Natural killer cell (primary cell): ENCODE measurements at regions not wholly inside any gene's neighbourhood (a gene's known extent, or its start where the extent isn't known, plus 50 kb on each side); places are given as distances from the start of the nearest gene placed in this dataset.
"Not testable (repeated sequence)": the region's sequence is repeated elsewhere in the genome, so short reads cannot be mapped to it uniquely, and the experiment has no call there.

ENCODE experiments used
- ATAC-seq, 3 donors: fragments of 150-1000 bp in 2 of 3; fragments of 200-7000 bp in 1 of 3; cut with Tn5 transposase; 1 replicate in 1 of 3; 2 replicates in 2 of 3; pipeline ENCODE4 v1.10.0; 2021; ENCODE audit warnings: mild to moderate bottlenecking in 2 of 3, moderate library complexity in 2 of 3
- DNase-seq, 2 donors: peaks; one replicate each; pipeline versions ENCODE4 v3.0.0 to v3.0.0-alpha.2; 2013 to 2021; ENCODE audit warnings: mixed read lengths in 1 of 2
- H3K27ac ChIP-seq: one replicate; pipeline ENCODE4 v1.5.1; 2013; ENCODE audit warnings: mild to moderate bottlenecking, low read length
- H3K27me3 ChIP-seq: one replicate; pipeline ENCODE4 v1.6.1; 2013; ENCODE audit warnings: low read length; ENCODE audit not compliant: control insufficient read depth, insufficient read depth
- H3K36me3 ChIP-seq: one replicate; pipeline ENCODE4 v1.6.1; 2013; ENCODE audit warnings: low read length; ENCODE audit not compliant: control insufficient read depth, insufficient read depth
- H3K4me1 ChIP-seq: one replicate; pipeline ENCODE4 v1.6.1; 2013; ENCODE audit warnings: low read length; ENCODE audit not compliant: control insufficient read depth, insufficient read depth
- H3K4me3 ChIP-seq: one replicate; pipeline ENCODE4 v1.5.1; 2013; ENCODE audit warnings: low read length
- H3K9me3 ChIP-seq: one replicate; pipeline ENCODE4 v1.6.1; 2013; ENCODE audit warnings: low read length; ENCODE audit not compliant: control insufficient read depth, insufficient read depth
- H3K27ac Mint-ChIP-seq, 2 donors: one replicate each; pipeline ENCODE4 v1.8.0; 2022; ENCODE audit warnings: mild to moderate bottlenecking in 2 of 2, mixed read lengths in 2 of 2, moderate library complexity in 1 of 2
- H3K27me3 Mint-ChIP-seq, 2 donors: one replicate each; pipeline ENCODE4 v1.8.0; 2022; ENCODE audit warnings: low read depth in 2 of 2, mixed read lengths in 2 of 2
- H3K36me3 Mint-ChIP-seq: one replicate; pipeline ENCODE4 v1.8.0; 2022; ENCODE audit warnings: mixed read lengths
- H3K4me1 Mint-ChIP-seq, 2 donors: one replicate each; pipeline ENCODE4 v1.8.0; 2022; ENCODE audit warnings: mixed read lengths in 2 of 2
- H3K4me3 Mint-ChIP-seq: one replicate; pipeline ENCODE4 v1.8.0; 2022; ENCODE audit warnings: mild to moderate bottlenecking, moderate library complexity, mixed read lengths
- H3K9me3 Mint-ChIP-seq, 2 donors: one replicate each; pipeline ENCODE4 v1.8.0; 2022; ENCODE audit warnings: mixed read lengths in 2 of 2
- WGBS: methylation state at CpG from one replicate; pipeline ENCODE4 v1.1.7; 2013; ENCODE audit warnings: missing lambda C conversion rate; ENCODE audit not compliant: insufficient coverage; 5-methylcytosine and 5-hydroxymethylcytosine counted together
- intact Hi-C: fragments of 100-400 bp; cut with micrococcal nuclease; formaldehyde crosslinking; loops from one replicate; pipeline ENCODE4 v1.14.2; 2022
- TF ChIP-seq, protein P1 (sequence below): fragments of 200-600 bp; IDR thresholded peaks from one replicate; pipeline ENCODE4 v1.8.0; 2022; ENCODE audit warnings: antibody characterized with exemption

GRCh38 chr10:42367532-42368230 is 270.7 kb downstream of the ZNF33B start:
- no peaks in the 10 kb centered on the region for H3K27me3 ChIP-seq
- no peaks in the 10 kb centered on the region for H3K27me3 Mint-ChIP-seq
- WGBS, result 15% methylated on average over 33 of the region's 33 CpGs
- peaks cover 4% of the 10 kb centered on the region for H3K9me3 ChIP-seq
- DNase-seq (peak; percentile 43 to 51), ATAC-seq (peak; percentile 83 to 98 (median 92))
- H3K27ac ChIP-seq, result no peak overlapping the region
- peak overlapping the region in 1 of 2 donors; percentile 60 for H3K27ac Mint-ChIP-seq
- H3K4me3 ChIP-seq, result peak overlapping the region; percentile 29
- H3K4me3 Mint-ChIP-seq, result peak overlapping the region; percentile 67
- intact Hi-C loops, result loop anchor here (1.0 kb wide), 1 partner anchor 9 kb away; no protein-coding TSS in a partner anchor
- peaks cover 7% of the 10 kb centered on the region in 2 donors for H3K9me3 Mint-ChIP-seq
- TF ChIP-seq, protein P1, sequence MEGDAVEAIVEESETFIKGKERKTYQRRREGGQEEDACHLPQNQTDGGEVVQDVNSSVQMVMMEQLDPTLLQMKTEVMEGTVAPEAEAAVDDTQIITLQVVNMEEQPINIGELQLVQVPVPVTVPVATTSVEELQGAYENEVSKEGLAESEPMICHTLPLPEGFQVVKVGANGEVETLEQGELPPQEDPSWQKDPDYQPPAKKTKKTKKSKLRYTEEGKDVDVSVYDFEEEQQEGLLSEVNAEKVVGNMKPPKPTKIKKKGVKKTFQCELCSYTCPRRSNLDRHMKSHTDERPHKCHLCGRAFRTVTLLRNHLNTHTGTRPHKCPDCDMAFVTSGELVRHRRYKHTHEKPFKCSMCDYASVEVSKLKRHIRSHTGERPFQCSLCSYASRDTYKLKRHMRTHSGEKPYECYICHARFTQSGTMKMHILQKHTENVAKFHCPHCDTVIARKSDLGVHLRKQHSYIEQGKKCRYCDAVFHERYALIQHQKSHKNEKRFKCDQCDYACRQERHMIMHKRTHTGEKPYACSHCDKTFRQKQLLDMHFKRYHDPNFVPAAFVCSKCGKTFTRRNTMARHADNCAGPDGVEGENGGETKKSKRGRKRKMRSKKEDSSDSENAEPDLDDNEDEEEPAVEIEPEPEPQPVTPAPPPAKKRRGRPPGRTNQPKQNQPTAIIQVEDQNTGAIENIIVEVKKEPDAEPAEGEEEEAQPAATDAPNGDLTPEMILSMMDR, result no peak
- peaks cover 8% of the 10 kb centered on the region for H3K36me3 Mint-ChIP-seq
- H3K4me1 ChIP-seq, result peaks cover 3% of the 10 kb centered on the region
- no peaks in the 10 kb centered on the region for H3K36me3 ChIP-seq
- H3K4me1 Mint-ChIP-seq, result peaks cover 0 to under 1% of the 10 kb centered on the region in 2 donors

DNA sequence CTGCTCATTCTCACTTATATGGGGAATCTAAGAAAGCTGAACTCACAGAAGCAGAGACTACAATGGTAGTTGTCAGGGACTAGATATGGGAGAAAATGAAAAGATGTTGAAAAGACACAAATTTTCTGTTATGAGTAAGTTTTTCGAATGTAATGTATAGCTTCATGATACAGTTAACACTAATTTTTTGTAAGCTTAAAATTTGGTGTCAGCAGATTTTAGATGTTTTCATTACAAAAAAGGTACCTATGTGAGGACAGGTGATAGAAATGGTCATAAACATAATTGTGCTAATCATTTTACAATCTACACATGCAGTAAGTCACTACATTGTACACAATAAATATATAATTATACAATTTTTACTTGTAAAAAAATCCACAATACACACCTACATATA is 286.6 kb downstream of the ZNF33B start:
- H3K9me3 ChIP-seq, result peaks cover 7% of the 10 kb centered on the region
- H3K27me3 Mint-ChIP-seq, result no peaks in the 10 kb centered on the region
- intact Hi-C loops, result no loop called here
- H3K27ac ChIP-seq, result no peak overlapping the region
- no peaks in the 10 kb centered on the region for H3K4me1 Mint-ChIP-seq
- TF ChIP-seq, protein P1, result no peak
- WGBS, result 83% methylated on average over 1 of the region's 1 CpG
- no peak overlapping the region for H3K27ac Mint-ChIP-seq
- no peak overlapping the region for H3K4me3 ChIP-seq
- no peaks in the 10 kb centered on the region for H3K36me3 Mint-ChIP-seq
- no peaks in the 10 kb centered on the region for H3K27me3 ChIP-seq
- H3K9me3 Mint-ChIP-seq, result peaks cover 6 to 8% of the 10 kb centered on the region in 2 donors
- H3K4me3 Mint-ChIP-seq, result no peak overlapping the region
- no peak for ATAC-seq
- no peaks in the 10 kb centered on the region for H3K36me3 ChIP-seq
- no peak for DNase-seq
- no peaks in the 10 kb centered on the region for H3K4me1 ChIP-seq

GRCh38 chr10:42336593-42337337 is 301.6 kb downstream of the ZNF33B start:
- H3K27ac ChIP-seq, H3K27me3 ChIP-seq, ATAC-seq, H3K4me3 ChIP-seq, H3K36me3 ChIP-seq, H3K4me3 Mint-ChIP-seq, DNase-seq, intact Hi-C loops, H3K4me1 Mint-ChIP-seq, H3K27ac Mint-ChIP-seq, H3K27me3 Mint-ChIP-seq, H3K4me1 ChIP-seq: not testable (repeated sequence)
- 93% methylated on average over 3 of the region's 6 CpGs for WGBS
- Mint-ChIP-seq H3K36me3 (peaks cover 43% of the 10 kb centered on the region), H3K9me3 (peaks cover 10 to 25% of the 10 kb centered on the region in 2 donors)
- H3K9me3 ChIP-seq, result peaks cover 12% of the 10 kb centered on the region

GRCh38 chr10:42335653-42336296 is 302.6 kb downstream of the ZNF33B start:
- H3K36me3 ChIP-seq, H3K27ac ChIP-seq, ATAC-seq, H3K27me3 ChIP-seq, H3K4me3 Mint-ChIP-seq, H3K4me1 Mint-ChIP-seq, intact Hi-C loops, H3K4me3 ChIP-seq, H3K9me3 ChIP-seq, H3K27ac Mint-ChIP-seq, H3K4me1 ChIP-seq, H3K27me3 Mint-ChIP-seq, DNase-seq: not testable (repeated sequence)
- peaks cover 10 to 27% of the 10 kb centered on the region in 2 donors for H3K9me3 Mint-ChIP-seq
- no CpG with 5 or more reads among the region's 2 CpGs for WGBS
- H3K36me3 Mint-ChIP-seq, result peaks cover 43% of the 10 kb centered on the region
